GM18520 (cell line): ENCODE measurements at regions not wholly inside any gene's neighbourhood (a gene's known extent, or its start where the extent isn't known, plus 50 kb on each side); places are given as distances from the start of the nearest gene placed in this dataset.
A peak's percentile ranks its signal among the peaks of the same experiment; 100 is the strongest.

Experiments
- ATAC-seq: cut with Tn5 transposase; IDR thresholded peaks from one replicate; pipeline ENCODE4 v1.9.1; 2021; ENCODE audit not compliant: unreplicated experiment

GRCh38 chr6:80480421-80481157 lies 374.1 kb downstream of the BCKDHB start:
- ATAC-seq, result no peak

GRCh38 chr6:80478030-80478429 lies 371.6 kb downstream of the BCKDHB start:
- ATAC-seq, result no peak

- no peak for ATAC-seq
Measured at GRCh38 chr6:80477591-80477990, 371.1 kb downstream of the BCKDHB start.

- no peak for ATAC-seq
Measured at GRCh38 chr6:80472271-80472670, 365.8 kb downstream of the BCKDHB start.

- ATAC-seq, result no peak
Measured at GRCh38 chr6:80469977-80470376, 363.5 kb downstream of the BCKDHB start.

- no peak for ATAC-seq
Measured at GRCh38 chr6:80468398-80468797, 361.9 kb downstream of the BCKDHB start.

- ATAC-seq, result no peak
Measured at GRCh38 chr6:80467408-80467807, 360.9 kb downstream of the BCKDHB start.

- ATAC-seq, result no peak
Measured at GRCh38 chr6:80466981-80467380, 360.5 kb downstream of the BCKDHB start.

GRCh38 chr6:80465513-80465912 lies 359.0 kb downstream of the BCKDHB start:
- no peak for ATAC-seq

- no peak for ATAC-seq
Measured at GRCh38 chr6:80464901-80465300, 358.4 kb downstream of the BCKDHB start.

GRCh38 chr6:80463197-80463596 lies 356.7 kb downstream of the BCKDHB start:
- no peak for ATAC-seq

- no peak for ATAC-seq
Measured at GRCh38 chr6:80460257-80460865, 353.9 kb downstream of the BCKDHB start.

- no peak for ATAC-seq
Measured at GRCh38 chr6:80457439-80457933, 351.0 kb downstream of the BCKDHB start.

- ATAC-seq, result no peak
Measured at GRCh38 chr6:80456724-80457438, 350.4 kb downstream of the BCKDHB start.

- ATAC-seq, result no peak
Measured at GRCh38 chr6:80454661-80455365, 348.3 kb downstream of the BCKDHB start.

GRCh38 chr6:80454197-80454596 lies 347.7 kb downstream of the BCKDHB start:
- ATAC-seq, result peak; percentile 97

- no peak for ATAC-seq
Measured at GRCh38 chr6:80449726-80450125, 343.3 kb downstream of the BCKDHB start.

GRCh38 chr6:80446454-80447045 lies 340.1 kb downstream of the BCKDHB start:
- ATAC-seq, result no peak

GRCh38 chr6:80445751-80446150 lies 339.3 kb downstream of the BCKDHB start:
- no peak for ATAC-seq

GRCh38 chr6:80442366-80442765 lies 335.9 kb downstream of the BCKDHB start:
- ATAC-seq, result no peak

- ATAC-seq, result no peak
Measured at GRCh38 chr6:80441131-80441530, 334.7 kb downstream of the BCKDHB start.
